IPS-NIHi7 (cell line): ENCODE measurements at regions not wholly inside any gene's neighbourhood (a gene's known extent, or its start where the extent isn't known, plus 50 kb on each side); places are given as distances from the start of the nearest gene placed in this dataset.

Source experiments
- DNase-seq: peaks from one replicate; pipeline ENCODE4 v3.0.0; 2012; ENCODE audit warnings: mixed read lengths; ENCODE audit errors: extremely low spot score

DNA sequence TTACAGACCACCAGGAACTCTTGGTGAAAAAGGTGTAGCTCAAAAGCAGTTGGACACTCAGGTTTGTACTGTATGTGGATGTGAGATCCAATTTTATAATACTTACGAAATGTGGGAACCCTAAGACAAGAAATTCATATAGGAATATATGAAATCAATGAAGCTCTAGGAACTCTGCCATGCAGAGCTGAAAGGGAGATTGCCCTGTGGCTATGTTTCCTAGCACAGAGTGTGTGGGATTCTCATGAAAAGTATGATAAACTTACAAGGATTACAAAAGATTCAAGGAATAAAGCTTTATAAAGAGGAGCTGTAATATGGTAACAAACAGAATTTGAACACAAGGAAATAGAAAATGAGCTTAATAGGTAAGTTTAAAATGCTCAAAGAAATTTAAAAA lies 205.7 kb upstream of the FAM83B start:
- DNase-seq, result no peak

DNA sequence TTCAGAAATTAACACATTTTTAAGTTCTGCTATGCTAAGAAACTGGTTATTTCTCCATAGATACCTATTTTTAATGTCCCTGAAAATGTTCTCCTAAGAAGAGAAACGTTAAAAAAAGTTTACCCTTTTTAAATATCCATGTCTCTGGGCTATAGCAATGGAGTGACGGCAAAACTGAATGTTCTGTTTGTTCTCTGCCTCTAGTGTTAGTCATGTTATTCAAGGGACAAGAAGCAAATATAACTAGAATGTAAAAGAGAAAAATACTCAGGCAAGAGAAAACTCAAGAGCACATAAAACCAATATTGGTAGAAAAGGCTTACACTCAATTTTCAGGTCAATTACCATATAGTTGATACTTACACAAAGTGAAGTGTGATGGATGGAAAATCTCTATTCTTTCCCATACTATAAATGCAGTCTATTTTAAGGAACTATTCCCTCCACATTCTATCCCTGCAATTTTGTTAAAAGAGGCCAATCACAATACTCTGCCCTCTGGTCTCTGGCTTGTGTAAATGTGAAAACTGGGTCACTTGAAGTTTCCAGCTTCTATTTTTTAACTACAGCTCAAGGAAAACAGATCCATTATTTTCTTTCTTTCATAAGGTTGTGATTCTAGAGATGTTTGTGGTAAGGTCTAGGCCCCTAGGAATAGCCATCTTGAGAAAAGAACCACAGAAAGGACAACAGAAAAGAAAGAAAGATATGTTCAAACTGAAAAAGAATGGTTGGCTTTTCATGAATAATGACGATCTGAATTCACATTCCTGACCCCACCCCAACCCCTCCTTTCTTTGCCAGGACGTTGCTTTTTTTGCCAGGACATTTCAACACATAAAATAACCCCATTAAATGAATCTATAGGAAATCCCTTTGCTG lies 200.3 kb upstream of the FAM83B start:
- DNase-seq, result no peak

DNA sequence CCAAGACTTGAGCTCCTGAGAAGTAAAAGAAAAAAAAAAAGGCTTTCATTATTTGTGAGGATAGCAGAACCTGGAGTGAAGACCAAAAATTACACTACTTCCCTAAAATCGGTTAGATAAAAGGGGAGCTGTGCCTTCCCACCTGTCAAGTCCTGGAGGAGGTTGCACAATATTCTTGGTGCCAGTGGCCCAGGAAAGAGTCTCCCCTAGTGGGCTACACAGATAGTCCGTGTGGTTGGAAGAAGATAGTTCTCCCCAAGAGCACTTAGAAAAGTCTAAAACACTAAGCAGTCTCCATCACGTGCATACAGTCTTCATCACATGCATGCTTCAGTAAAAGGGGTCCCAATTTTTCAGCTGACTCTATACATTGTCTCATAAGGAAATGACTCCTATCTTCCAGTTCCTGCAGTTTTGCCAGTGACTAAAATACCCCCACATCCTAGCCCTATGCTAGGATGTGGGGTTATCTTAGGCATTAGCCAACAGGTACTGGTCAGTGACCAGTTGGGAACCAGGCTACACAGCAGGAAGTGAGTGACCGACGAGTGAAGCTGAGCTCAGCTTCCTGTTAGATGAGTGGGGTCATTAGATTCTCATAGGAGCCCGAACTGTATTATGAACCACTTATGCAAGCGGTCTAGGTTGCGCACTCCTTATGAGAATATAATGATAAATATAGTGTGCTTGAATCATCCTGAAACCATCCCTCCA lies 199.5 kb upstream of the FAM83B start:
- no peak for DNase-seq

DNA sequence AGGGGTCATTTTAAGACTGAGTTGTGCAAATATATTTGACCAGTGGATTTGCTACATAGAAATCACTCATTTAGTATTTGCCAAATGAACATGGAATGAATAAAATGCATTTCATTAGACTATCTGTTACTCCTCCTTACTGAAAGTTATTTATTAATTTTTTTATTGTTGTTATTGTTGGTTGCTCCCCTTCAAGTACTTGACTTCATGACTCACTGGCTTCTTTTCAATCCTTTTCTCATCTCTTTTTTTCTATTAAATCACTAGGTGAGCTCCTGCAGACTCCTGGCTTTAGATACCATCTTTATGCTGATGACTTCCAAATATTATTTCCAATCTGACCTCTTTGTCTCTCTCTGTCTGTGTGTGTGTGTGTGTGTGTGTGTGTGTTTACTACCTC lies 192.2 kb upstream of the FAM83B start:
- no peak for DNase-seq

DNA sequence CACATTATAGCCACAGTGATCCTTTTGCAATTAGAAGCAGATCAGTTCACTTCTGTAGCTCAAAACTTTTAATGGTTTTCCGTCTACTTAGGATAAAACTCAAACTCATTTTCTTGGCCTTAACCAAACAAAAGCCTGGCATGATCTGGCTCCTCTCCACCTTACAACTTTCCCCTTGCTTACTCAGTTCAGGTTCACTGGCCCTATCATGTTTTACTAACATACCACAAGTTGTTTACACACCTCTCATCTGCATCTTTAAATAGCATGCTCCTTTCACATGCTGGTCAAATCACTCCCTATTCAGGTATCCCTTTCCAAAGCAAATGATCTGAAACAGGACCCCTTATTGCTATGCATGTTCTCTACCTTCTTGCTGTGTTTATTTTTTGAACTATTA lies 191.4 kb upstream of the FAM83B start:
- DNase-seq, result no peak

DNA sequence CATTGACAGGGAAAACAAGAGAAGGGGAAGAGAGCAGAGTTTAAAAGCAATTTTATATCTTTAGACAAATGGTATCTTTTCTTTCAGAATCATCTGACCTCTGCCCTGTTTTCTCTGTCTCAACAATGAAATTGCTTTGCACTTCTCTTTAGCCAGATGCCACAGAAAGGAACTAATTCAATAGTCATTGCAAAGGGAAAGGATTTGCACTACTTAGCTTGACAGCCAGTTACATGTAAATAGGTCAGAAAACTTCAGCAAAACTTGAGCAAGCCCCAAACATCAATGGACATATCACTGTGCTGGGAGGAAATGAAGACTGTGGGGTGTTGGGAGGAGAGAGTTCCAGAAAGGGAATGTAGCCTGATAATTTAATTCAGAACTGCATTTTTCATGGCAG lies 181.3 kb upstream of the FAM83B start:
- DNase-seq, result no peak

DNA sequence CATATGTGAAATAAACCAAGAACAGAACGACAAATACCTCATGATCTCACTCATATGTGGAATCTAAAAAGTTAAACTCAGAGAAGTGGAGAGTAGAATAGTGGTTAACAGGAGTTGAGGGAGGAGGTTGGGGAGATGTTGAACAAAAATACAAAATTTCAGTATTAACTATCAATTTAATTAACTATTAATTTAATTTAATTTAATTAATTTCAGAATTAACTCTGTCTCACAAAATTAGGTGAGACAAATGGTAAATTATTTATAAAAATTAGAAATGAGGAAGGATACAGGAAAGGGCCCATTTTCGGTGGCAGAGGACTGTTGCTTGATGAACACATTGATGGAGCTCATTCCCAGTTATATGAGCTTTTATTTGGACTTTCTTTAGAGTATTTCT lies 166.0 kb upstream of the FAM83B start:
- no peak for DNase-seq

DNA sequence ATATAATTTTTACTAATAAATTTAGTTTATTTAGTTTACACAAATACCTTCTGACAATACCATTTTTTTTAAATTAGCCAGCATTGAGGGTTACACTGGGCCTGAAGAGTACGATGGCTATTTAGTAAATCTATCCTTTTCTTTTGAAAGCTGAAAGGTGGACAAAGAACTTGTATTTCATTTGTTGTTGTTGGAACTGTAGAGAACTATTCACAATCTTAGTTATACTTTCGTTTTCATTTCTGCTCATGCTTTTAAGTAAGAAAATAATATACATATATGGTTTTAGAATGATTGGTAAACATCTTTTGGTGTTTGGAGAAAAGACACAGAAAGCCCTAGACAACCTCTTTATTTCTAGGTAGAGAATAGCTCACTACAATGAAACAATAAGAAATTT lies 165.3 kb upstream of the FAM83B start:
- DNase-seq, result no peak

DNA sequence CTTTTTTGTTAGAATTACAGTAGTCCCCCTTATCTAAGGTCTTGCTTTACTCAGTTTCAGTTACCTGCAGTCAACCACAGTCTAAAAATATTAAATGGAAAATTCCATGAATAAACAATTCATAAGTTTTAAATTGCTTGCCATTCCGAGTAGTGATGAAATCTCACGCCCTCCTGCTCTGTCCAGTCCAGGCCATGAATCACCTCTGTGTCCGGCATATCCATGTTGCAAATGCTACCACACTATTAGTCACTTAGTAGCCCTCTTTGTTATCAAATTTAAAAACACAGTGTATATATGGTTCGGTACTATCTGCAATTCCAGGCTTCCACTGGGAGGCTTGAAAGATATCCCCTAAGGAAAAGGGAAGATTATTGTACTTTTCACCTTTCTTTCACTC lies 164.6 kb upstream of the FAM83B start:
- no peak for DNase-seq

DNA sequence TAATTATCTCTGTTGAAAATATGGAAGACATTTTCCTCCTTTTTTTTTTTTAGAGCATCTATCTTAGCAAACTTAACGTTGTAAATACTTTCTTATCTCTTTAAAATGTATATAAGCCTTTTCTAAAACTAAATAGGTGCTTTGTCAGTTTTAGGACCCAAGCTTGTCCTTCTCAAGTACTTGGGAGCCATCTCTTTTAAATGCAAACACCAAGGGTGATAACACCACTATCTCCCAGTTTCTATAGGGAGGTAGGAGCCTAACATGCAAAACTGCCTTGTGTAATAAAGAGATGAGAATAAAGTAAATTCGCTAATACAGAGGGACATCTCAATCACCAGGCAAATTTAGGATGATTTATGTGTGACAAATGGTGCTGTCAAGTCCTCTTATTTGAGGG lies 157.0 kb upstream of the FAM83B start:
- no peak for DNase-seq

DNA sequence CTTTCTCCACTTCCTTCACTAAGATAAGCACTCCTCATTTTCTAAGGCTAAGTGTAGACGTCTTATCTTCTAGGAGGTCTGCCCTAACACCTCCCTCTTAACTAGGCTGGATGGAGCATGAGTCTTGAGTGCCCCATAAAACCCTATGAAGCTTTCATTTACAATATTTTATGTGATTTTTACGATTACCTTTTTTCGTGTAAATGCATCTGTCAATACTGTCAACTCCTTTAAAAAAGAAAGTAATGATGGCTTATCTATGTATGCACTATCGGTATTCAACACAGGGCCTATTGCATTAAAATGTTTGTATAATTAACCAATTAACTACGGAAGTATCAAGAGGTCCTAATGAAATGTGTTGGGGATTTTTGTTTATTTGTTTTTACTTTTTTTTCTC lies 156.0 kb upstream of the FAM83B start:
- DNase-seq, result no peak

DNA sequence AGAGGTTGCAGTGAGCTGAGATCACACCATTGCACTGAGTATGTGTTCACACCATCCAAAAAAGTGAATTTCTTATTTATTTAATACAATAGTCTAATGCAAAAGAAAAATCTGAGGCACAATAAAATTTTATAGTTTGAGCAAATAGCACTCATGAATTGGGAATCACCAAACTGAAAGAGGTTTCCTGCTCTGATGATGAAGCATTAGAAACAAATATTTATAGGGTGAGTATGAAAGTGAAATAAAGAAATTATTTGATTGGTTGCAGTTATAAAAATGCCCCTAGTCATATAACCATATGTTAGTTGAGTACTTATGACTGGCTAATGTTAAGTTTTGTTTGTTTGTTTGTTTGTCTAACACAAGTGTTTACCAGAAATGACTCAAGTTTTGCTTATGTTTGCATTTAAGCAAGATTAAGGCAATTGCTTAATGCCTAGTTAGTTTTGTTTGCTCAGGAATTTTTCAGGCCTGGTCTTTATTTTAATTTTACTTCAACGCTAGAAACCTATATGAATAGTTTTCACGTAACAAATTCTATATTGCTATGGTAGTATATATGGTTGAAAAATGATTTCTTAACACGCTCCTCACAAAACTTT lies 151.5 kb upstream of the FAM83B start:
- no peak for DNase-seq

DNA sequence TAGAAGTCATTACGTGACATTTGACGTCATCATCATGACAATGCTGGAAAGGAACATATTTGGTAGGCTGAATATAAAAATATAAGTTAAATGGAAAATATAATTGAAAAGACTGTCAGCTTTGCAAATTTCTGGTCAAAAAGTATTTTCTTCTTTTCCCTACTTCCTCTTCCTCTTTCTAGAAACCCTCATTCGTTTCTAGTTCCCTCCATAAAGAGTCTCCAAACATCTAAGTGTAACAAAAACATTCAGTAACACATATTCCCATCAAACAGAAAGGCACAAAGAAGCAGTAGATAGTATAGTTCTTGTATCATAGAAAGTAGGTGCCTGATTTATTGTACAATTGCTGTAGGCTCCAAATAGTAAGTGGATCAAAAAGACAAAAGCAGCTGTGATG lies 150.8 kb upstream of the FAM83B start:
- DNase-seq, result no peak

DNA sequence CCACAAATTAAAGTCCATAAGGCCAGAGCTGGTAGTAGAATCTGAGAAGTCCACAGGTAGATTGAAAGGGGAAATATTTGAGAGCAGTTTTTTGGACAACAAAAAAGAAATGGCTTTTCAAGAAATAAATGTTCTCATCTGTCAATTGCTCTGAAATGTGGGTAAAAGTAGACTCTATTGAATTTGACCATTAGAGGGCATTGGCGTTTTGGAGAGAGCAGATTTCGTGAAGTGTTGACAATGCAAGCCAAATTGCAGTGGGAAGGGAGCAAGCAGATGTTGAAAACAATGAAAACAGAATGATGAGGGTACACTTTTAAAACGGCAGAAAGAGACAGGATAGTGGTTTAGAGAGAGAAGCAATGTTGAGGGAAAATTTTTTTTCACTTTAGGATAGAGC lies 149.1 kb upstream of the FAM83B start:
- DNase-seq, result peak; percentile 13

DNA sequence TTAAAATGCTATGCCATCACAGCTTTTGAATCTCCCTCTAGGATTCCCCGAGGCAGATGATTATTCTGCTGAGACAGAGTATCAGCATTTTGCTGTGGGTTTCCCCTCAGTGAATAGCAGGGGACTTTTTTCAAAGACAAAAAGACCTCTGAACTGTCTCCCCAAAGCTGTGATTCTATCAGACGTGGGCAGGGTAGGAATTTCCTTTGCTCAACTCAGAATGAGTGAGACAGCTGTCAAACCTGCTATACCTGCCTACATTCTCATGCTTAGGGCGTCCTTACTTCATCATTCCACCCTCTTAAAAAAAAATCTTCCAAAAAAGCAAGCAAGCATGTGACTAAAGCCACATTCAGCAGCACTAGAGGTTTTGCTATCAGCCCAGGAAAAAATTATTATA lies 147.6 kb upstream of the FAM83B start:
- DNase-seq, result peak; percentile 26

DNA sequence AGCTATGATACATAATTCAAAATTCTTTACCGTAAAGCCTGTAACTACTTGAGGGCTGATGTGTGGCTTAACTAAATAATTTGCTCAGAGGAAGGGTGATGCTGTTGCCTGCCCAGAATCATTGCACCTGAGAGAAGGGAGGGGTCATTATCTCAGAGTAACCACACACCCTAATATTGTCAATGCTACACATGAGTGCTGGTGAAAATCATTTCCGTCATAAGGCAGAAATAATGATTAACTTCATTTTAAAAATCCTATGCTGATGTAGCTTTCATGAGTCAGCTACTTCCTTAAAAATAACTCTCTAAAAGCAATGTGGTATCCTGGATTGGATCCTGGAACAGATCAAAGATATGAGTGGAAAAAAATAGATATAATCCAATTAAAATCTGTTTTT lies 146.4 kb upstream of the FAM83B start:
- no peak for DNase-seq

DNA sequence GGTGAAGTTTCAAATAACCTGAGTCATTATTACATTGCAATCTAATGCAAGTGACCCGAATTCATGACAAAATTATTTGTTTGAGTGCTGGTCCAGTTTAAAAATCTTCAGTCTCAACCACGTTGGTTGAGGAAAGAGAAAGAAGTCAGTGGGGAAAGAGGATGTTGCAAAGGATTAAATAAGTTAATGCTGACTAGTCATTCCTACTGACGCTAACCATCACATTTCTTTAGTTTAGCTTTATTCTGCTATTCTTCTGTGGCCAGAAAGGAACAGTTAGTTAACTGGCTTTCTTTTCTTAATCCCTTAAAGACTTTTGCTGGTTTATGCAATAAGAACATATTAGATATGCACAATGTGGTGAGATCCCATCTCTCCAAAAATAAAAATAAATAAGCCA lies 143.8 kb upstream of the FAM83B start:
- DNase-seq, result no peak

DNA sequence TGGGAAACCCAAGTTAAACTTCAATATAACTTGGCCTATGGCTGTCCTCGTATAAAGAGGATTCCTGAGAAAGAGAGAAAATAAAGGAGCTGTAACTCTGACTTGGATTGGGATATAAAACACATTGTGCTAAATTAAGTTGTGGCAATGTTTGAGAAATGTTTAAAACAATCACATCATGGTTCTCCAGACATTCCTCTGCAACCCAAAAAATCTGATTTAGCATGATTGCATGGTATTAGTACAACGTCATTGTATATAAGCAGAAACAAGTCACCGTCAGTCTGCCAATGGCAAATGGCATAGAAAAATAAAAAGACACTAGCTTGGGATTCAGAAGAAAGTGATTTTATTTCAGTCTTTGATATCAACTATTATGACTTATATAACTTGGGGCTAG lies 140.2 kb upstream of the FAM83B start:
- DNase-seq, result no peak

DNA sequence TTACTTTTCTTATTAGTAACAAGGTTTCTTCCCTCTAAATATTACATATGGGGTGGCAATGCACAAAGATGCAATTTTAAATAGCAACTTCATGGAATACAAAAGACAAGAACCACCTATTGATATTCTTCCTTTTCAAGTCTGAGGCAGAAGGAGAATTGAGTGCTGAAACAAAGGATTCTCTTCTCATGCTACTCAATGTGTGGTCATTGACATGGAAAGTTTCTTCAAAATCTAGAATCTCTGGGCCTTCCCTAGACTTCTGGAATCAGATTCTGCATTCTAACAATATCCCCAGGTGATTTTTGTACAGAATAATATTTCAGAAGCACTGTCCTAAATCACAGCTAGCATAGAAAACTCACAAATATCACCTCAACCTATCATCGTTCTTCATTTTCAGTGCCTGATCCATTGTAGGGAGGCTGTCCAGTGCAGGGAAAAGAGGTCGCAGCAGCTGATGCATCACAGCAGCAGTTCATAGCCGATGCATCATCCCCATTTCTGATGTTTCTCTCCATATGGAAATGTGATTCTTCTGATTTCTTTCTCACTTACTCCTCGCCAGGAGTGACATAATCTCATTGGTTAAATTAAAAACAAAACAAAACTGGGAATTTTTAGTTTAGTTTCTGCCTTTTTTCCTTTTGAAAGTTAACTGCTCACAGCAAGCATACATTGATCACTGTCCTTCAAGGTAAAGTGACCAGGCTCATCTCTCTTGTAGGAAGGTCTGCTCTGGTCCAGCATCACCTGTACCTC lies 139.5 kb upstream of the FAM83B start:
- no peak for DNase-seq

DNA sequence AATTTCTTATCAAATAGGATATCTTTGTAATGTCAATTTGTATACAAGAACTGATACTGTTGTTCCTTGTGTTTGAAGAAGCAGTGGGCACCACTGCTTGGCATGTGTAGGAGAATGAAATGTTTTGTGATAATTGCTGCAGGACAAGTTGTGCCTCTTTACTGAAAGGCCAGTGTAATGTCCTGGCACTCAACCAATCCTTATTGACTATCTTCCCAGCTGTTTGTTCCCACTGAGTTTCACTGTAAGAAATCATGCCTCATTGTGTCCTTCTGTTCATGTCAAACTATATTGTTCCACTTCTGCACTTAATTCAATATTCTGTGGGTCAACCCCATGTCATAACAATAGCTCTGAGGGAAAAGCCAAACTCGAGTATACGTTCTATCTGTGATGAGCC lies 136.1 kb upstream of the FAM83B start:
- DNase-seq, result no peak

DNA sequence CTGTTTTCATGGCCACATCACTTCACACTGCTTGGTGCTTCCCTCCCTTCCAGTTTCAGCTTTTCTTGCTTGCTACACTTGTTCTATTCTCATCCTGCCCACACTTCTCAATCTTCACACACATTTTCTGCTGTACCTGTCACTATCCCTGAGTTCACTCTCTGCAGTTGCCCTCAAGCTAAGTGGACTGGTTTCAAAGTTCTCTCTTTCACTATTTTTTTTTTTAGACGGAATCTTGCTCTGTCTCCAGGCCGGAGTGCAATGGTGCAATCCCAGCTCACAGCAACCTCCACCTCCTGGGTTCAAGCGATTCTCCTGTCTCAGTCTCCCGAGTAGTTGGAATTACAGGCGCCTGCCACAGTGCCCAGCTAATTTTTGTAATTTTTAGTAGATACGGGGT lies 130.6 kb upstream of the FAM83B start:
- DNase-seq, result no peak

DNA sequence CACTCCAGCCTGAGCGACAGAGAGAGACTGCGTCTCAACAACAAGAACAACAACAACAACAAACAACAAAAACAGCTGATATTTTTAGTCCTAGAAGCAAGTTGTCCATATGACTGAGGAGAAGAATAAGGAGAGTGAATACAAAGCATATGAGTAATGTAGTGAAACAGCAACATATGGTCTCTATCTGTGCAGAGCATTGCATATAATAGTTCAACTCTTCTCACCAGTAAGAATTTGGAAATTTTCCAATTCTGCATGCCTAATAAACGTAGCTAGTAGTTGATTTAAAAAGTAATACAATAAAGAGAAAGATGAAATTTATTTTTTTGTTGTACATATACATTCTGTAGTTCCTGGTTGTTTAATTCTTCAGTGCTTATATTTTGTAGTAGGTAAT lies 129.7 kb upstream of the FAM83B start:
- DNase-seq, result no peak
